HepG2 (cell line): ENCODE measurements at regions not wholly inside any gene's neighbourhood (a gene's known extent, or its start where the extent isn't known, plus 50 kb on each side); places are given as distances from the start of the nearest gene placed in this dataset.

Source experiments
- ATAC-seq: fragments of 200-7000 bp; cut with Tn5 transposase; 3 replicates; pipeline ENCODE4 v1.9.1; 2020; ENCODE audit warnings: mild to moderate bottlenecking, moderate library complexity
- BruUV-seq: library from RNA; stranded (reverse); fragments of 400-500 nt; replicated peaks from 2 replicates; lab custom pipeline; 2021; lab: Mats Ljungman, UMichigan
- CTCF ChIA-PET: fragments of 300-600 bp; formaldehyde crosslinking; extraction: SDS; loops from one replicate; lab custom pipeline; 2021; ENCODE audit warnings: low total read pairs, inconsistent platforms, low intra/inter-chr PET ratio; lab: Yijun Ruan, JAX
- POLR2A ChIA-PET: fragments of 350-600 bp; sonication (Branson Sonifier 250); formaldehyde crosslinking; loops from one replicate; lab custom pipeline; 2020; ENCODE audit warnings: antibody characterized with exemption, inconsistent platforms; lab: Yijun Ruan, JAX
- DNase-seq: peaks from one replicate; pipeline ENCODE4 v3.0.0-alpha.2; 2015; ENCODE audit warnings: low spot score
- FAIRE-seq: peaks from 3 replicates; lab custom pipeline; 2011; peaks lifted over from hg19 to GRCh38; lab: Jason Lieb, UNC
- H2AFZ ChIP-seq: one replicate; pipeline ENCODE4 v1.6.1; 2011; ENCODE audit warnings: low read length, inconsistent platforms
- H3K27ac ChIP-seq: fragments of 300-600 bp; 3 replicates; pipeline ENCODE4 v1.8.0; 2011; ENCODE audit warnings: mixed run types, mild to moderate bottlenecking, mixed read lengths, low read length, inconsistent platforms; ENCODE audit not compliant: insufficient read depth; ENCODE audit errors: extremely low read length
- H3K27me3 ChIP-seq, 2 experiments: fragments of 200-600 bp in 1 of 2; 2 replicates in 1 of 2; 3 replicates in 1 of 2; pipeline versions ENCODE4 v1.6.0 to v1.8.0; 2011; ENCODE audit warnings: low read length in 2 of 2, mild to moderate bottlenecking in 2 of 2, moderate library complexity in 2 of 2, inconsistent platforms in 1 of 2; ENCODE audit not compliant: insufficient read depth in 2 of 2, control insufficient read depth in 1 of 2
- H3K36me3 ChIP-seq, 2 experiments: fragments of 200-600 bp in 1 of 2; replicated peaks in 1 of 2; 2 replicates in 1 of 2; 3 replicates in 1 of 2; pipeline versions ENCODE4 v1.5.1 to v1.8.0; 2011; ENCODE audit warnings: low read length in 2 of 2, inconsistent platforms in 1 of 2; ENCODE audit not compliant: insufficient read depth in 2 of 2, control insufficient read depth in 1 of 2
- H3K4me1 ChIP-seq: 2 replicates; pipeline ENCODE4 v1.5.1; 2012; ENCODE audit warnings: low read length, inconsistent platforms; ENCODE audit not compliant: insufficient read depth
- H3K4me2 ChIP-seq: 2 replicates; pipeline ENCODE4 v1.6.0; 2011; ENCODE audit warnings: low read depth, low read length, inconsistent platforms
- H3K4me3 ChIP-seq, 3 experiments: fragments of 200-600 bp in 1 of 3; sonication (generic), shearing (Covaris generic) in 1 of 3; replicated peaks in 1 of 3; 2 replicates each; pipeline ENCODE4 v1.5.1; 2011 to 2016; ENCODE audit warnings: low read length in 3 of 3, inconsistent platforms in 2 of 3, low read depth in 2 of 3, mild to moderate bottlenecking in 2 of 3, control low read depth in 1 of 3, mixed read lengths in 1 of 3; ENCODE audit not compliant: insufficient read depth in 1 of 3
- H3K79me2 ChIP-seq: one replicate; pipeline ENCODE4 v1.6.1; 2011; ENCODE audit warnings: low read length, inconsistent platforms; ENCODE audit not compliant: insufficient read depth
- H3K9ac ChIP-seq: 2 replicates; pipeline ENCODE4 v1.6.0; 2011; ENCODE audit warnings: mild to moderate bottlenecking, low read depth, low read length, inconsistent platforms; ENCODE audit not compliant: insufficient read depth
- H3K9me3 ChIP-seq: 2 replicates; pipeline ENCODE4 v1.5.1; 2012; ENCODE audit warnings: mild to moderate bottlenecking, low read length
- H4K20me1 ChIP-seq: 2 replicates; pipeline ENCODE4 v1.6.0; 2011; ENCODE audit warnings: inconsistent platforms, mild to moderate bottlenecking, low read length, moderate library complexity; ENCODE audit not compliant: insufficient read depth
- FOSL1 ChIP-seq: sonication (generic); formaldehyde crosslinking; IDR thresholded peaks from 2 replicates; pipeline ENCODE4 v1.9.0; 2021; ENCODE audit warnings: missing genetic modification reagents, borderline replicate concordance
- HOXA7 ChIP-seq: sonication (generic); formaldehyde crosslinking; IDR thresholded peaks from 2 replicates; pipeline ENCODE4 v1.8.1; 2022; ENCODE audit warnings: mild to moderate bottlenecking, missing genetic modification reagents, moderate library complexity
- MZF1 ChIP-seq: sonication (generic); formaldehyde crosslinking; IDR thresholded peaks from 2 replicates; pipeline ENCODE4 v1.8.1; 2023; ENCODE audit warnings: mild to moderate bottlenecking, missing genetic modification reagents, borderline replicate concordance
- SMYD3 ChIP-seq: sonication (generic); formaldehyde crosslinking; IDR thresholded peaks from 2 replicates; pipeline ENCODE4 v1.8.1; 2023; ENCODE audit warnings: mild to moderate bottlenecking, missing genetic modification reagents
- SP1 ChIP-seq, 2 experiments: fragments of 450-650 bp in 1 of 2; sonication (generic) in 1 of 2; formaldehyde crosslinking in 1 of 2; IDR thresholded peaks; 2 replicates each; pipeline versions ENCODE4 v1.4.0 to v1.6.1; 2016 to 2020; ENCODE audit warnings: missing genetic modification reagents in 1 of 2
- TCF7L2 ChIP-seq: IDR thresholded peaks from 2 replicates; pipeline ENCODE4 v1.6.1; 2011; ENCODE audit warnings: mild to moderate bottlenecking, low read depth, low read length, moderate library complexity
- TEAD3 ChIP-seq: optimal IDR thresholded peaks from 2 replicates; pipeline ENCODE3; 2016; ENCODE audit warnings: borderline replicate concordance
- ZEB1 ChIP-seq: IDR thresholded peaks from 2 replicates; pipeline ENCODE4 v1.6.1; 2012; ENCODE audit warnings: mild to moderate bottlenecking, low read depth, inconsistent platforms; ENCODE audit not compliant: insufficient replicate concordance
- ZMAT3 ChIP-seq: sonication (generic); formaldehyde crosslinking; conservative IDR thresholded peaks from 2 replicates; pipeline ENCODE4 v1.7.0; 2021; ENCODE audit warnings: missing genetic modification reagents
- in situ Hi-C: cut with HindIII; loops from 2 replicates; pipeline ENCODE4 v1.10.0; 2017; ENCODE audit warnings: low pct_unique_long_range_greater_than_20kb; ENCODE audit not compliant: extremely low pct_ligation_motif_present
- intact Hi-C: fragments of 100-400 bp; cut with micrococcal nuclease; formaldehyde crosslinking; loops from one replicate; pipeline ENCODE4 v1.10.0; 2022; ENCODE audit not compliant: unreplicated experiment
- TF ChIP-seq, protein P1 (sequence below): IDR thresholded peaks from 2 replicates; pipeline ENCODE4 v1.6.1; 2016; ENCODE audit warnings: missing compliant biosample characterization, missing genetic modification reagents, borderline replicate concordance
- TF ChIP-seq, protein P2 (sequence below): sonication (generic); formaldehyde crosslinking; IDR thresholded peaks from 2 replicates; pipeline ENCODE4 v1.5.1; 2020; ENCODE audit warnings: missing genetic modification reagents, mild to moderate bottlenecking, borderline replicate concordance
- TF ChIP-seq, protein P3 (sequence below): sonication (generic); formaldehyde crosslinking; IDR thresholded peaks from 2 replicates; pipeline ENCODE4 v1.5.0; 2020; ENCODE audit warnings: mild to moderate bottlenecking, missing genetic modification reagents
- TF ChIP-seq, protein P4 (sequence below), 2 experiments: sonication (generic) in 1 of 2; formaldehyde crosslinking in 1 of 2; IDR thresholded peaks; 2 replicates each; pipeline versions ENCODE4 v1.4.0 to v1.6.1; 2018 to 2020; ENCODE audit warnings: missing genetic modification reagents in 2 of 2, borderline replicate concordance in 1 of 2, low read depth in 1 of 2, mild to moderate bottlenecking in 1 of 2, missing biosample characterization in 1 of 2
- TF ChIP-seq, protein P5 (sequence below): IDR thresholded peaks from 2 replicates; pipeline ENCODE4 v1.6.1; 2016; ENCODE audit warnings: low read depth, control low read depth

DNA sequence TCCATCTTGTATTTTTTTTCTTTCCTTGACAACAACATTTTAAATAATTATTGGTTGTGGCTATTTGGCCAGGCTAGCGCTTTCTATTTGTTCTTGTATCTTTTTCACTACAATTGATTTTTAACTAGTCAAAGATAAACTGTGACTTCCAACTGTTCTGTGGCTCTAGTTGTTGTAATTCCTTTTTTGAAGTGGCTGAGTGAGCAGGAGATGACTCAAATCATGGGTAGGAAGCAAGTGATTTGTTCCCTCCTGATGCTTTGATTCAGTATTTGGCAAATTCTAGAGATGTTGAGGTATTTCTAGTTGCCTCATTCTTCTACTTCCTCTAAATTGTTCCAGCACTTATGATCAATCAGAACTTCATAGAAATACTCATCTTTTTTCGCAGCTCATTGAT lies 633.5 kb downstream of the RERGL start (continued):
- TF ChIP-seq, protein P1, sequence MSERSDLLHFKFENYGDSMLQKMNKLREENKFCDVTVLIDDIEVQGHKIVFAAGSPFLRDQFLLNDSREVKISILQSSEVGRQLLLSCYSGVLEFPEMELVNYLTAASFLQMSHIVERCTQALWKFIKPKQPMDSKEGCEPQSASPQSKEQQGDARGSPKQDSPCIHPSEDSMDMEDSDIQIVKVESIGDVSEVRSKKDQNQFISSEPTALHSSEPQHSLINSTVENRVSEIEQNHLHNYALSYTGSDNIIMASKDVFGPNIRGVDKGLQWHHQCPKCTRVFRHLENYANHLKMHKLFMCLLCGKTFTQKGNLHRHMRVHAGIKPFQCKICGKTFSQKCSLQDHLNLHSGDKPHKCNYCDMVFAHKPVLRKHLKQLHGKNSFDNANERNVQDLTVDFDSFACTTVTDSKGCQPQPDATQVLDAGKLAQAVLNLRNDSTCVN, result no peak
- TF ChIP-seq, protein P2, sequence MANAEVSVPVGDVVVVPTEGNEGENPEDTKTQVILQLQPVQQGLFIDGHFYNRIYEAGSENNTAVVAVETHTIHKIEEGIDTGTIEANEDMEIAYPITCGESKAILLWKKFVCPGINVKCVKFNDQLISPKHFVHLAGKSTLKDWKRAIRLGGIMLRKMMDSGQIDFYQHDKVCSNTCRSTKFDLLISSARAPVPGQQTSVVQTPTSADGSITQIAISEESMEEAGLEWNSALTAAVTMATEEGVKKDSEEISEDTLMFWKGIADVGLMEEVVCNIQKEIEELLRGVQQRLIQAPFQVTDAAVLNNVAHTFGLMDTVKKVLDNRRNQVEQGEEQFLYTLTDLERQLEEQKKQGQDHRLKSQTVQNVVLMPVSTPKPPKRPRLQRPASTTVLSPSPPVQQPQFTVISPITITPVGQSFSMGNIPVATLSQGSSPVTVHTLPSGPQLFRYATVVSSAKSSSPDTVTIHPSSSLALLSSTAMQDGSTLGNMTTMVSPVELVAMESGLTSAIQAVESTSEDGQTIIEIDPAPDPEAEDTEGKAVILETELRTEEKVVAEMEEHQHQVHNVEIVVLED (CRISPR knock-in tag), result no peak
- TF ChIP-seq ZMAT3 (CRISPR knock-in tag), result no peak

DNA sequence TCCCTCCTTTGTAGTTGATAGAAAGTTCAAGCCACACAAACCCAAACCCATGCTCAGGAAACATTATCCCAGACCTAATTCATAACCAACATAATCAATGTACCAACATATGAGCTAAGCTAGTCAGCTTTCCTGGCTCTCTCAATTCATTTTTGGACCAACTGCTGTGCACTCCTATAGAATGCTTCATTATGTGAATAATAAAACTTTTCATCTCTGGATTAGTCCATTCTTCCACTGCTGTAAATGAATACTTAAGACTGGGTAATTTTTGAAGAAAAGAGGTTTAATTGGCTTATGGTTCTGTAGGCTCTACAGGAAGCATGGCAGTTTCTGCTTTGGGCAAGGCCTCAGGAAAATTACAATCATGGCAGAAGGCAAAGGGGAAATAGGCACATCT lies 651.9 kb downstream of the RERGL start:
- no TSS peak for BruUV-seq
- no peak for DNase-seq
- Histone ChIP-seq H3K27ac (no peak overlapping the region), H3K9me3 (peaks cover 87% of the 10 kb centered on the region), H3K27me3 (no peaks in the 10 kb centered on the region), H3K79me2 (no peaks in the 10 kb centered on the region), H2AFZ (no peak overlapping the region), H4K20me1 (no peaks in the 10 kb centered on the region), H3K9ac (no peak overlapping the region), H3K4me2 (no peak overlapping the region), H3K36me3 (no peaks in the 10 kb centered on the region), H3K4me3 (no peak overlapping the region), H3K4me1 (no peaks in the 10 kb centered on the region)
- intact Hi-C loops (no loop called here), in situ Hi-C loops (no loop called here)
- no peak for FAIRE-seq
- ChIA-PET CTCF (no interaction called here), POLR2A (no interaction called here)
- ATAC-seq, result no peak
- TF ChIP-seq SP1 (IDR thresholded peaks at IDR 0.05) (no peak), SP1 (CRISPR knock-in tag; IDR thresholded peaks at IDR 0.05) (no peak), HOXA7 (CRISPR knock-in tag) (no peak), TEAD3 (CRISPR knock-in tag) (no peak), MZF1 (no peak), FOSL1 (no peak), TCF7L2 (no peak), ZEB1 (no peak), SMYD3 (no peak)
- TF ChIP-seq, protein P3, sequence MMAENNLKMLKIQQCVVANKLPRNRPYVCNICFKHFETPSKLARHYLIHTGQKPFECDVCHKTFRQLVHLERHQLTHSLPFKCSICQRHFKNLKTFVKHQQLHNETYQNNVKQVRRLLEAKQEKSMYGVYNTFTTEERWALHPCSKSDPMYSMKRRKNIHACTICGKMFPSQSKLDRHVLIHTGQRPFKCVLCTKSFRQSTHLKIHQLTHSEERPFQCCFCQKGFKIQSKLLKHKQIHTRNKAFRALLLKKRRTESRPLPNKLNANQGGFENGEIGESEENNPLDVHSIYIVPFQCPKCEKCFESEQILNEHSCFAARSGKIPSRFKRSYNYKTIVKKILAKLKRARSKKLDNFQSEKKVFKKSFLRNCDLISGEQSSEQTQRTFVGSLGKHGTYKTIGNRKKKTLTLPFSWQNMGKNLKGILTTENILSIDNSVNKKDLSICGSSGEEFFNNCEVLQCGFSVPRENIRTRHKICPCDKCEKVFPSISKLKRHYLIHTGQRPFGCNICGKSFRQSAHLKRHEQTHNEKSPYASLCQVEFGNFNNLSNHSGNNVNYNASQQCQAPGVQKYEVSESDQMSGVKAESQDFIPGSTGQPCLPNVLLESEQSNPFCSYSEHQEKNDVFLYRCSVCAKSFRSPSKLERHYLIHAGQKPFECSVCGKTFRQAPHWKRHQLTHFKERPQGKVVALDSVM, result no peak
- TF ChIP-seq, protein P4, sequence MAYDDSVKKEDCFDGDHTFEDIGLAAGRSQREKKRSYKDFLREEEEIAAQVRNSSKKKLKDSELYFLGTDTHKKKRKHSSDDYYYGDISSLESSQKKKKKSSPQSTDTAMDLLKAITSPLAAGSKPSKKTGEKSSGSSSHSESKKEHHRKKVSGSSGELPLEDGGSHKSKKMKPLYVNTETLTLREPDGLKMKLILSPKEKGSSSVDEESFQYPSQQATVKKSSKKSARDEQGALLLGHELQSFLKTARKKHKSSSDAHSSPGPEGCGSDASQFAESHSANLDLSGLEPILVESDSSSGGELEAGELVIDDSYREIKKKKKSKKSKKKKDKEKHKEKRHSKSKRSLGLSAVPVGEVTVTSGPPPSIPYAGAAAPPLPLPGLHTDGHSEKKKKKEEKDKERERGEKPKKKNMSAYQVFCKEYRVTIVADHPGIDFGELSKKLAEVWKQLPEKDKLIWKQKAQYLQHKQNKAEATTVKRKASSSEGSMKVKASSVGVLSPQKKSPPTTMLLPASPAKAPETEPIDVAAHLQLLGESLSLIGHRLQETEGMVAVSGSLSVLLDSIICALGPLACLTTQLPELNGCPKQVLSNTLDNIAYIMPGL (CRISPR knock-in tag; IDR thresholded peaks at IDR 0.05; ENCODE audit: borderline replicate concordance in 1 of 2, low read depth in 1 of 2), result no peak
- TF ChIP-seq, protein P5, sequence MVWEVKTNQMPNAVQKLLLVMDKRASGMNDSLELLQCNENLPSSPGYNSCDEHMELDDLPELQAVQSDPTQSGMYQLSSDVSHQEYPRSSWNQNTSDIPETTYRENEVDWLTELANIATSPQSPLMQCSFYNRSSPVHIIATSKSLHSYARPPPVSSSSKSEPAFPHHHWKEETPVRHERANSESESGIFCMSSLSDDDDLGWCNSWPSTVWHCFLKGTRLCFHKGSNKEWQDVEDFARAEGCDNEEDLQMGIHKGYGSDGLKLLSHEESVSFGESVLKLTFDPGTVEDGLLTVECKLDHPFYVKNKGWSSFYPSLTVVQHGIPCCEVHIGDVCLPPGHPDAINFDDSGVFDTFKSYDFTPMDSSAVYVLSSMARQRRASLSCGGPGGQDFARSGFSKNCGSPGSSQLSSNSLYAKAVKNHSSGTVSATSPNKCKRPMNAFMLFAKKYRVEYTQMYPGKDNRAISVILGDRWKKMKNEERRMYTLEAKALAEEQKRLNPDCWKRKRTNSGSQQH, result no peak
